ENCODE measurements at regions not wholly inside any gene's neighbourhood (a gene's known extent, or its start where the extent isn't known, plus 50 kb on each side); places are given as distances from the start of the nearest gene placed in this dataset.

- H3K79me2 ChIP-seq (replicated peaks; ENCODE audit: insufficient read depth, low read length), result no peaks in the 10 kb centered on the region
- H4K20me1 ChIP-seq (ENCODE audit: insufficient read depth), result no peaks in the 10 kb centered on the region
- no peaks in the 10 kb centered on the region for H3F3A ChIP-seq (ENCODE audit: insufficient read depth, low read length, poor library complexity, severe bottlenecking)
- no peak overlapping the region for H3K9ac ChIP-seq (ENCODE audit: low read length)
- no peak overlapping the region for H3K27ac ChIP-seq (ENCODE audit: low read length)
- no peaks in the 10 kb centered on the region for H3K9me2 ChIP-seq (ENCODE audit: insufficient read depth, low read length)
- H3K36me3 ChIP-seq (ENCODE audit: insufficient read depth, low read length), result no peaks in the 10 kb centered on the region
- H3K27me3 ChIP-seq (ENCODE audit: insufficient read depth, low read depth, low read length), result no peaks in the 10 kb centered on the region
- H3K4me2 ChIP-seq (ENCODE audit: low read length), result no peak overlapping the region
- no peak overlapping the region for H2AFZ ChIP-seq (ENCODE audit: low read depth, low read length)
- H3K4me3 ChIP-seq (ENCODE audit: low read length), result no peak overlapping the region
- H3K9me3 ChIP-seq (ENCODE audit: low read length), result no peaks in the 10 kb centered on the region
- TF ChIP-seq SMC3 (conservative IDR thresholded peaks at IDR 0.05; ENCODE audit: poor library complexity) (no peak), EP300 (conservative IDR thresholded peaks at IDR 0.05; ENCODE audit: poor library complexity, severe bottlenecking) (no peak), POLR2AphosphoS5 (IDR thresholded peaks at IDR 0.05) (no peak), TAF1 (IDR thresholded peaks at IDR 0.05; ENCODE audit: low read depth) (no peak), RAD21 (conservative IDR thresholded peaks at IDR 0.05) (no peak)
- TF ChIP-seq, protein P1, sequence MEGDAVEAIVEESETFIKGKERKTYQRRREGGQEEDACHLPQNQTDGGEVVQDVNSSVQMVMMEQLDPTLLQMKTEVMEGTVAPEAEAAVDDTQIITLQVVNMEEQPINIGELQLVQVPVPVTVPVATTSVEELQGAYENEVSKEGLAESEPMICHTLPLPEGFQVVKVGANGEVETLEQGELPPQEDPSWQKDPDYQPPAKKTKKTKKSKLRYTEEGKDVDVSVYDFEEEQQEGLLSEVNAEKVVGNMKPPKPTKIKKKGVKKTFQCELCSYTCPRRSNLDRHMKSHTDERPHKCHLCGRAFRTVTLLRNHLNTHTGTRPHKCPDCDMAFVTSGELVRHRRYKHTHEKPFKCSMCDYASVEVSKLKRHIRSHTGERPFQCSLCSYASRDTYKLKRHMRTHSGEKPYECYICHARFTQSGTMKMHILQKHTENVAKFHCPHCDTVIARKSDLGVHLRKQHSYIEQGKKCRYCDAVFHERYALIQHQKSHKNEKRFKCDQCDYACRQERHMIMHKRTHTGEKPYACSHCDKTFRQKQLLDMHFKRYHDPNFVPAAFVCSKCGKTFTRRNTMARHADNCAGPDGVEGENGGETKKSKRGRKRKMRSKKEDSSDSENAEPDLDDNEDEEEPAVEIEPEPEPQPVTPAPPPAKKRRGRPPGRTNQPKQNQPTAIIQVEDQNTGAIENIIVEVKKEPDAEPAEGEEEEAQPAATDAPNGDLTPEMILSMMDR (IDR thresholded peaks at IDR 0.05; ENCODE audit: poor library complexity, severe bottlenecking), result no peak
Observed at GRCh38 chr4:165785337-165785736, 87.7 kb upstream of the TLL1 start.

GRCh38 chr4:165787516-165788274 lies 85.3 kb upstream of the TLL1 start:
- Histone ChIP-seq H3K27ac (ENCODE audit: low read length) (no peak overlapping the region), H3K79me2 (replicated peaks; ENCODE audit: insufficient read depth, low read length) (no peaks in the 10 kb centered on the region)

More at GRCh38 chr4:165787516-165788274, 85.3 kb upstream of the TLL1 start:
- H3K9ac ChIP-seq (ENCODE audit: low read length), result no peak overlapping the region
- H4K20me1 ChIP-seq (ENCODE audit: insufficient read depth), result no peaks in the 10 kb centered on the region
- H3K27me3 ChIP-seq (ENCODE audit: insufficient read depth, low read depth, low read length), result no peaks in the 10 kb centered on the region
- H2AFZ ChIP-seq (ENCODE audit: low read depth, low read length), result no peak overlapping the region
- no peak overlapping the region for H3K4me2 ChIP-seq (ENCODE audit: low read length)
- H3K4me3 ChIP-seq (ENCODE audit: low read length), result no peak overlapping the region
- H3F3A ChIP-seq (ENCODE audit: insufficient read depth, low read length, poor library complexity, severe bottlenecking), result no peaks in the 10 kb centered on the region
- no peaks in the 10 kb centered on the region for H3K36me3 ChIP-seq (ENCODE audit: insufficient read depth, low read length)
- TF ChIP-seq, protein P2, sequence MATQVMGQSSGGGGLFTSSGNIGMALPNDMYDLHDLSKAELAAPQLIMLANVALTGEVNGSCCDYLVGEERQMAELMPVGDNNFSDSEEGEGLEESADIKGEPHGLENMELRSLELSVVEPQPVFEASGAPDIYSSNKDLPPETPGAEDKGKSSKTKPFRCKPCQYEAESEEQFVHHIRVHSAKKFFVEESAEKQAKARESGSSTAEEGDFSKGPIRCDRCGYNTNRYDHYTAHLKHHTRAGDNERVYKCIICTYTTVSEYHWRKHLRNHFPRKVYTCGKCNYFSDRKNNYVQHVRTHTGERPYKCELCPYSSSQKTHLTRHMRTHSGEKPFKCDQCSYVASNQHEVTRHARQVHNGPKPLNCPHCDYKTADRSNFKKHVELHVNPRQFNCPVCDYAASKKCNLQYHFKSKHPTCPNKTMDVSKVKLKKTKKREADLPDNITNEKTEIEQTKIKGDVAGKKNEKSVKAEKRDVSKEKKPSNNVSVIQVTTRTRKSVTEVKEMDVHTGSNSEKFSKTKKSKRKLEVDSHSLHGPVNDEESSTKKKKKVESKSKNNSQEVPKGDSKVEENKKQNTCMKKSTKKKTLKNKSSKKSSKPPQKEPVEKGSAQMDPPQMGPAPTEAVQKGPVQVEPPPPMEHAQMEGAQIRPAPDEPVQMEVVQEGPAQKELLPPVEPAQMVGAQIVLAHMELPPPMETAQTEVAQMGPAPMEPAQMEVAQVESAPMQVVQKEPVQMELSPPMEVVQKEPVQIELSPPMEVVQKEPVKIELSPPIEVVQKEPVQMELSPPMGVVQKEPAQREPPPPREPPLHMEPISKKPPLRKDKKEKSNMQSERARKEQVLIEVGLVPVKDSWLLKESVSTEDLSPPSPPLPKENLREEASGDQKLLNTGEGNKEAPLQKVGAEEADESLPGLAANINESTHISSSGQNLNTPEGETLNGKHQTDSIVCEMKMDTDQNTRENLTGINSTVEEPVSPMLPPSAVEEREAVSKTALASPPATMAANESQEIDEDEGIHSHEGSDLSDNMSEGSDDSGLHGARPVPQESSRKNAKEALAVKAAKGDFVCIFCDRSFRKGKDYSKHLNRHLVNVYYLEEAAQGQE (IDR thresholded peaks at IDR 0.05; ENCODE audit: borderline replicate concordance), result no peak
- no peak for TF ChIP-seq RAD21 (conservative IDR thresholded peaks at IDR 0.05)
- TF ChIP-seq POLR2AphosphoS5 (IDR thresholded peaks at IDR 0.05), result no peak
- TF ChIP-seq, protein P1 (IDR thresholded peaks at IDR 0.05; ENCODE audit: poor library complexity, severe bottlenecking), result no peak
- no peak for TF ChIP-seq EP300 (conservative IDR thresholded peaks at IDR 0.05; ENCODE audit: poor library complexity, severe bottlenecking)
- TF ChIP-seq TAF1 (IDR thresholded peaks at IDR 0.05; ENCODE audit: low read depth), result no peak
- no peak for TF ChIP-seq EZH2 (IDR thresholded peaks at IDR 0.05; ENCODE audit: borderline replicate concordance, insufficient read depth, low read length, poor library complexity, severe bottlenecking)
- TF ChIP-seq MXI1 (conservative IDR thresholded peaks at IDR 0.05; ENCODE audit: poor library complexity, severe bottlenecking), result no peak
- no peak for TF ChIP-seq SMC3 (conservative IDR thresholded peaks at IDR 0.05; ENCODE audit: poor library complexity)
- no peaks in the 10 kb centered on the region for H3K9me3 ChIP-seq (ENCODE audit: low read length)
- H3K9me2 ChIP-seq (ENCODE audit: insufficient read depth, low read length), result no peaks in the 10 kb centered on the region
